NB4 (cell line): ENCODE measurements at regions not wholly inside any gene's neighbourhood (a gene's known extent, or its start where the extent isn't known, plus 50 kb on each side); places are given as distances from the start of the nearest gene placed in this dataset.

ENCODE experiments used
- DNase-seq: peaks from one replicate; pipeline ENCODE4 v3.0.0; 2010; ENCODE audit warnings: low read depth
- H3K4me3 ChIP-seq: one replicate; pipeline ENCODE4 v1.5.1; 2011; ENCODE audit warnings: mild to moderate bottlenecking, low read depth, low read length, moderate library complexity
- MYC ChIP-seq: IDR thresholded peaks from 2 replicates; pipeline ENCODE4 v1.6.1; 2011; ENCODE audit warnings: low read depth, low read length
- POLR2A ChIP-seq: IDR thresholded peaks from 2 replicates; pipeline ENCODE4 v1.6.1; 2011; ENCODE audit warnings: mild to moderate bottlenecking; ENCODE audit not compliant: insufficient read length; ENCODE audit errors: extremely low read depth
- TF ChIP-seq, protein P1 (sequence below): IDR thresholded peaks from 2 replicates; pipeline ENCODE4 v1.6.1; 2011; ENCODE audit warnings: low read depth, low read length
- TF ChIP-seq, protein P2 (sequence below): IDR thresholded peaks from one replicate; pipeline ENCODE4 v1.5.1; 2012; ENCODE audit warnings: low read depth, low read length

DNA sequence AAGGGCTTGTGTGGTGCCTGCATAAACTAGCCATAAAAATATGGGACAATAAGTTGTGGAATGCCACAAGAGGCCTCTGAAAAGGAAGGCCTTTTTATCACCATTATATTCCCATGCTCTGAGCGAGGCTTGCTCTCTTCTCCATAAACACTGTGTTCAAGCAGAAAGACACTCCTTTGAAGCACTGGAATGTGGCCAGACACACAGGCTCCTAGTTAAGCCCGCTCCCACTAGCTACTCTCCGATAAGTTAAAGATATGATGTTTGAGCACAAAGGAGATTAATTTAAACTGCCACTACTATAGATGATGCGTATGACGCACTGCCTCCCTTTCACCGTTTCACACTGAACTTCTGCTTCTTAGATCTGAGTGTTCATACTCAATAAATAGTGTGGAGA is 188.7 kb upstream of the TWIST2 start:
- H3K4me3 ChIP-seq: no peak overlapping the region
- TF ChIP-seq, protein P1, sequence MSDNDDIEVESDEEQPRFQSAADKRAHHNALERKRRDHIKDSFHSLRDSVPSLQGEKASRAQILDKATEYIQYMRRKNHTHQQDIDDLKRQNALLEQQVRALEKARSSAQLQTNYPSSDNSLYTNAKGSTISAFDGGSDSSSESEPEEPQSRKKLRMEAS: no peak
- TF ChIP-seq MYC (no peak), POLR2A (no peak)
- TF ChIP-seq, protein P2, sequence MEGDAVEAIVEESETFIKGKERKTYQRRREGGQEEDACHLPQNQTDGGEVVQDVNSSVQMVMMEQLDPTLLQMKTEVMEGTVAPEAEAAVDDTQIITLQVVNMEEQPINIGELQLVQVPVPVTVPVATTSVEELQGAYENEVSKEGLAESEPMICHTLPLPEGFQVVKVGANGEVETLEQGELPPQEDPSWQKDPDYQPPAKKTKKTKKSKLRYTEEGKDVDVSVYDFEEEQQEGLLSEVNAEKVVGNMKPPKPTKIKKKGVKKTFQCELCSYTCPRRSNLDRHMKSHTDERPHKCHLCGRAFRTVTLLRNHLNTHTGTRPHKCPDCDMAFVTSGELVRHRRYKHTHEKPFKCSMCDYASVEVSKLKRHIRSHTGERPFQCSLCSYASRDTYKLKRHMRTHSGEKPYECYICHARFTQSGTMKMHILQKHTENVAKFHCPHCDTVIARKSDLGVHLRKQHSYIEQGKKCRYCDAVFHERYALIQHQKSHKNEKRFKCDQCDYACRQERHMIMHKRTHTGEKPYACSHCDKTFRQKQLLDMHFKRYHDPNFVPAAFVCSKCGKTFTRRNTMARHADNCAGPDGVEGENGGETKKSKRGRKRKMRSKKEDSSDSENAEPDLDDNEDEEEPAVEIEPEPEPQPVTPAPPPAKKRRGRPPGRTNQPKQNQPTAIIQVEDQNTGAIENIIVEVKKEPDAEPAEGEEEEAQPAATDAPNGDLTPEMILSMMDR: no peak
- DNase-seq: no peak

DNA sequence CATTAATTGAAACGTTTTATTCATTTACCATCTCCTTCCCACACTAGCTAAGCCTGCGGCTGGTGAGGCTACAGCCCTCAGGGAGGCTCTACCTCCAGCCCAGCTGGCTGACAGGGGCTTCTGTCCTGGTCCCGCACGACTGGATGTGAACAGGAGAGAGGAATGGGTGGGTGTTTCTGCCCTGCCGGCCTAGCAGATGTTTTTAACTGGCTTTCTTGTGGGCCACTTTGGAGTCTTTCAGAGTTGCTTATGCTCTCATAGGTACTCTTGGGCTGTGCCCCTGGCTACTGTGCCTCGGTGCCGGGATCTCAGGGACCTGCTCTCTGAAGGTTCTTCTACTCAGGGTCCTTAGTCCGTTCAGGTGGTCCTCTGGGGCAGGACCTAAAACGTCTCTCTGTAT is 184.3 kb upstream of the TWIST2 start:
- TF ChIP-seq, protein P1: no peak
- no peak for TF ChIP-seq POLR2A
- H3K4me3 ChIP-seq: no peak overlapping the region
- no peak for DNase-seq

DNA sequence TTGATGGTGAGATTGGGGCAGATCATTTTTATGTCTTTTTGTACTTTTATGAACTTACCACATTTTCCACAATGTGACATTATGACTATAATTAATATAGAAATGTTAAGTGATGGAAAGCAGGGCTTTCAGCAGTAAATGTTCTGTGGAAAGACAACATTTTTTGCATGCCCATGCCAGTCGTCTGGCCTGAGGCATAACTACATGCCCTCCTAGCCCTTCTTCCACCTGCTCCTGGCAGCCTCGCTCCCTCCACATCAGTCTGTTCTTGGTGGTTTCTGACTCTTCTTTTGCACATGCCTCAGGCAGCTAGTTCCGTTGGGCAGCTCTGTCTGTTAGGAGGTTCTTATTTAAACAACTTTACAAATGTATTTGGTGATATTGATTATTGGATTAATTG is 182.0 kb upstream of the TWIST2 start:
- DNase-seq: no peak
- no peak overlapping the region for H3K4me3 ChIP-seq
- TF ChIP-seq POLR2A (no peak), MYC (no peak)
- TF ChIP-seq, protein P2: no peak
- TF ChIP-seq, protein P1: no peak

DNA sequence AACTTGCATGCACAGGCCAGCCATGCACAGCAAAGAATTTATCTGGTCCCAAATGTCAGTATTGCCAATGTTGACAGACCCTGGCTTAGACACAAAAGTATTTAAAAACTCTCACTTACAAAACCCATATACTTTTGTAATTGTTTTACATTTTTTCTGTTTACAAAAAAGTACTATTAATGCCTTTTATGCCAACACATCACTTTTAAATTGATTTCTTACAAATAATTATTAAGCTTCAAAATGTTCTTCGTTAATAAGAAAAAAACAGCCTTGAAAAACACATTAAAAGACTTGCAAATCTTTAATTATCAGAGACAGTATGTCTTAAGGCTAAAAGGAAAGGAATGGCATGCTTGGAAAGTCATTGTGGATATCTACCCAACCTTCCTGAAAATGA is 181.3 kb upstream of the TWIST2 start:
- TF ChIP-seq, protein P2: no peak
- TF ChIP-seq POLR2A: no peak
- TF ChIP-seq, protein P1: no peak
- TF ChIP-seq MYC: no peak
- no peak for DNase-seq
- no peak overlapping the region for H3K4me3 ChIP-seq

DNA sequence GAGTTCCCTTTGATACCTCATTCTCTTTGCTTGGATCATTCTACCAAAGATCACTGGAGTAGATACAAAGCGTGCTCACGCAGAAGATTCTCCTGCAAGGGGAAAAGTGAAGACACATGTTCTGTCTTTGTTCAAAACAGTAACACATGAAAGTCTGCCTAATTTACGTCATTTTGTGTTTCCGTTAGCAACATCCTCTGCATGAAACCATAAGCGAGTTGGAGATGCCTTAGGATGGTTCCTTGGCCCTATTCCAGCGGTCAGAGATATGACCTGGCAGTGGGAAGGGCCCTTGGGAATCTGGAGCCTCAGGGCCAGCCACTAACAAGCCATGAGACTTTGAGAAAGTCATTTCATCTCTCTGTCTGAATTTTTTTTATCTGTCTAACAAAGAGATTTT is 180.9 kb upstream of the TWIST2 start:
- H3K4me3 ChIP-seq: no peak overlapping the region
- no peak for DNase-seq
- TF ChIP-seq MYC: no peak

DNA sequence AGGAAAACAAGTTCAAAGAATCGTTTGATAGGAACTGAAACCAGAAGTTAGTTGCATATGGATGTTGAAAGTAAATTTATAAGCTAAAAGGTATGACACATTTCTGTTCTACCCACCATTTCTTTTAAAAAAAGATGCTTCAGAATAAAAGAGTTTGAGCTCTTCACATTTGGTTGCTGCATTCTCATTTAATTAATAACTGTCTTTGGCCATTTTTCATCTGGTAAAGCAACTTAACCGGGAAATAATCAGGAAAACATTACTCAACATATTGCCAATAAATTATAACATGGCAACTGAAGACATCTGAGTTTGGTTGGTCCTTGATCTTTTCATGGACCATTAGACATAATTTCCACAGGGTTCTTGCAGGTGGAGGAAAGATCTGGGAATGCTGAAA is 180.2 kb upstream of the TWIST2 start:
- no peak overlapping the region for H3K4me3 ChIP-seq
- TF ChIP-seq, protein P2: no peak
- no peak for TF ChIP-seq MYC
- no peak for DNase-seq

DNA sequence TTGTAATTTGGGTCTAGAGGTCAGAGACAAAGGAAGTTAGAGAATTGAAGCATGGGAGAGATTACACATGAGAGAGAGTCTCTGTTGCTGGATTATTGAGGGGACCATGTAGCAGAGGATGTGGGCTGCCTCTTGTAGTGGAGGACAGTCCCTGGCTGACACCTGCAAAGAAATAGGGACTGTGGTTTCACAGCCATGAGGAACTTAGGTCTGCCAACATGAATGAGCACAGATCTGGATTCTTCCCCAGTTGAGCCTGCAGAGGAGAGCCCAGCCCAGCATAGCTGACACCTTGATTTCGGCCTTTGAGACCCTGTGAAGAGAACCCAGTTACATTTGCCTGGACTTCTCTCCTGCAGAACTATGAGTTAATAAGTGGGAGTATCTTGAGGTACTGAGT is 179.5 kb upstream of the TWIST2 start:
- TF ChIP-seq, protein P2: no peak
- no peak for TF ChIP-seq POLR2A
- H3K4me3 ChIP-seq: no peak overlapping the region
- no peak for DNase-seq
